ENCODE measurements at regions not wholly inside any gene's neighbourhood (a gene's known extent, or its start where the extent isn't known, plus 50 kb on each side); places are given as distances from the start of the nearest gene placed in this dataset.

- no peak for DNase-seq
Observed at GRCh38 chr1:83016354-83016849, 982.5 kb downstream of the TTLL7 start.

- no peak for DNase-seq
Observed at GRCh38 chr1:83015163-83015562, 983.8 kb downstream of the TTLL7 start.

GRCh38 chr1:83012950-83013349 lies 986.0 kb downstream of the TTLL7 start:
- no peak for DNase-seq

GRCh38 chr1:83011265-83011664 lies 987.7 kb downstream of the TTLL7 start:
- DNase-seq: no peak

- DNase-seq: no peak
Observed at GRCh38 chr1:83006271-83006670, 992.7 kb downstream of the TTLL7 start.

GRCh38 chr1:83000286-83000685 lies 998.6 kb downstream of the TTLL7 start:
- DNase-seq: no peak

- DNase-seq: no peak
Observed at GRCh38 chr1:82995951-82996350, 1003.0 kb downstream of the TTLL7 start.

- DNase-seq: no peak
Observed at GRCh38 chr1:82994616-82995263, 1004.2 kb downstream of the TTLL7 start.

GRCh38 chr1:82991569-82991968 lies 1007.4 kb downstream of the TTLL7 start:
- DNase-seq: no peak

GRCh38 chr1:82979593-82980236 lies 1019.2 kb downstream of the TTLL7 start:
- DNase-seq: no peak

GRCh38 chr1:82978461-82979324 lies 1020.2 kb downstream of the TTLL7 start:
- no peak for DNase-seq

- DNase-seq: no peak
Observed at GRCh38 chr1:82972841-82973553, 1025.9 kb downstream of the TTLL7 start.

- no peak for DNase-seq
Observed at GRCh38 chr1:82969340-82969739, 1029.6 kb downstream of the TTLL7 start.

- no peak for DNase-seq
Observed at GRCh38 chr1:82962658-82963057, 1036.3 kb downstream of the TTLL7 start.

- DNase-seq: no peak
Observed at GRCh38 chr1:82950606-82951200, 1048.2 kb downstream of the TTLL7 start.

- DNase-seq: no peak
Observed at GRCh38 chr1:82948386-82948785, 1050.5 kb downstream of the TTLL7 start.

- no peak for DNase-seq
Observed at GRCh38 chr1:82947278-82947677, 1051.7 kb downstream of the TTLL7 start.

GRCh38 chr1:82946096-82946605 lies 1052.8 kb downstream of the TTLL7 start:
- no peak for DNase-seq

- no peak for DNase-seq
Observed at GRCh38 chr1:82944822-82945221, 1054.1 kb downstream of the TTLL7 start.

GRCh38 chr1:82934074-82934473 lies 1064.9 kb downstream of the TTLL7 start:
- DNase-seq: no peak

GRCh38 chr1:82932727-82933126 lies 1066.2 kb downstream of the TTLL7 start:
- no peak for DNase-seq

- no peak for DNase-seq
Observed at GRCh38 chr1:82932207-82932606, 1066.7 kb downstream of the TTLL7 start.

Measured in Kasumi-1 (cell line).